ENCODE measurements at regions not wholly inside any gene's neighbourhood (a gene's known extent, or its start where the extent isn't known, plus 50 kb on each side); places are given as distances from the start of the nearest gene placed in this dataset.
"Not testable (repeated sequence)": the region's sequence is repeated elsewhere in the genome, so short reads cannot be mapped to it uniquely, and the experiment has no call there.

DNA sequence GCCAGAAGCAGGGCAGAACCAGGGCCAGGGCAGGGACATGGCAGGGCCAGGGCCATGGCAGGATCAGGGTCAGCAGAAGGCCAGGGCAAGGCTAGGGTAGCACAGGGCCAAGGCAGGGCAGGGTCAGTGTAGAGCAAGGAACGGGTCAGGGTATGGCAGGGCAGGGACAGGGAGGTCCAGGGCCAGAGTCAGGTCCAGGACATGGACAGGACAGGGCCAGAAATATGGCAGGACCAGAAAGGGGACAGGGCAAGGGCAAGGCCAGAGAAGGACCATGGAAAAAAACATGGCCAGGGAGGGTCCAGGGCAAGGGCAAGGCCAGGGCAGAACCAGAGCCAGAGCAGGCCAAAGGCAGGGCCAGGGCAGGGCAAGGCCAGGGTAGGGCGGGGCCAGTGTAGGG is 2870.7 kb downstream of the RPIA start:
- DNase-seq (ENCODE audit: low spot score); in situ Hi-C loops (cut with HindIII; ENCODE audit: low sequenced_read_pairs): not testable (repeated sequence)

- in situ Hi-C loops (cut with HindIII; ENCODE audit: low sequenced_read_pairs); DNase-seq (ENCODE audit: low spot score): not testable (repeated sequence)
Measured at GRCh38 chr2:91564700-91565099, 2873.2 kb downstream of the RPIA start.

GRCh38 chr2:91565689-91566430 is 2874.4 kb downstream of the RPIA start:
- in situ Hi-C loops (cut with HindIII; ENCODE audit: low sequenced_read_pairs): not testable (repeated sequence)

GRCh38 chr2:91566611-91567010 is 2875.1 kb downstream of the RPIA start:
- in situ Hi-C loops (cut with HindIII; ENCODE audit: low sequenced_read_pairs); DNase-seq (ENCODE audit: low spot score): not testable (repeated sequence)

More at GRCh38 chr2:91565689-91566430, 2874.4 kb downstream of the RPIA start:
- not testable (repeated sequence) for DNase-seq (ENCODE audit: low spot score)

DNA sequence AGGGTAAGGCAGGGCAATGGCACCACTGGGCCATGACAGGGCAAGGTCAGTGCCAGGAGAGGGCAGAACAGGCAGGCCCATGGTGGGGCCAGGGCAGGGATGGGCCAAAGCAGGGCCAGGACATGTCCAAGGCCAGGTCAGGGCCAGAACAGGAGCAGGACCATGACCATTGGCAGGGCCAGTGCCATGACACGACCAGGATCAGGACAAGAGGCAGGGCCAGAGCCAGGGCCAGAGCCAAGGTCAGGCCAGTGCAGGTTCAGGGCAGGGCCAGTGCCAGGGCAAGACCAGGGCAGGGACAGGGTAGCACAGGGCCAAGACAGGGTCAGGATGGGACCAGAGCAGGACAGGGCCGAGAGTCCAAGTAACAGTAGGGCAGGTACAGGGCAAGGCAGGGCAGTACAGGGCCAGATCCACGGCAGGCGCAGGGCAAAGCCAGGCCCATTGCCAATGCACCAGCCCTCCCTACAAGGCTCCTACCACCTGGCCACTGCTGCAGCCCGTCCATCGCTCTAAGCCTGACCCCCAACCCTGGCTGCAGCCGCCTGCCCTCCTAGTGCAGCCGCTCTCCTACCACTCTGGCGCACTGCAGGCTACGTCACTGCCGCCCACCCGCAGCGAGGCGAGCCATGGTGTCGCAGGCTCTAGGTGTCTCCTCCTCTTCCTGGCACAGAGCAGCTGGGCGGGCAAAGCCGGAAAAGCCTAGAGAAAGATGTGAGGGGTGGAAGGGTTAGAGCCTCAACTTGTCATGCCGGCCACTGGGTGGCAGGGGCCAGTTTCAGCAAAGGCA is 2876.3 kb downstream of the RPIA start:
- DNase-seq (ENCODE audit: low spot score); in situ Hi-C loops (cut with HindIII; ENCODE audit: low sequenced_read_pairs): not testable (repeated sequence)

DNA sequence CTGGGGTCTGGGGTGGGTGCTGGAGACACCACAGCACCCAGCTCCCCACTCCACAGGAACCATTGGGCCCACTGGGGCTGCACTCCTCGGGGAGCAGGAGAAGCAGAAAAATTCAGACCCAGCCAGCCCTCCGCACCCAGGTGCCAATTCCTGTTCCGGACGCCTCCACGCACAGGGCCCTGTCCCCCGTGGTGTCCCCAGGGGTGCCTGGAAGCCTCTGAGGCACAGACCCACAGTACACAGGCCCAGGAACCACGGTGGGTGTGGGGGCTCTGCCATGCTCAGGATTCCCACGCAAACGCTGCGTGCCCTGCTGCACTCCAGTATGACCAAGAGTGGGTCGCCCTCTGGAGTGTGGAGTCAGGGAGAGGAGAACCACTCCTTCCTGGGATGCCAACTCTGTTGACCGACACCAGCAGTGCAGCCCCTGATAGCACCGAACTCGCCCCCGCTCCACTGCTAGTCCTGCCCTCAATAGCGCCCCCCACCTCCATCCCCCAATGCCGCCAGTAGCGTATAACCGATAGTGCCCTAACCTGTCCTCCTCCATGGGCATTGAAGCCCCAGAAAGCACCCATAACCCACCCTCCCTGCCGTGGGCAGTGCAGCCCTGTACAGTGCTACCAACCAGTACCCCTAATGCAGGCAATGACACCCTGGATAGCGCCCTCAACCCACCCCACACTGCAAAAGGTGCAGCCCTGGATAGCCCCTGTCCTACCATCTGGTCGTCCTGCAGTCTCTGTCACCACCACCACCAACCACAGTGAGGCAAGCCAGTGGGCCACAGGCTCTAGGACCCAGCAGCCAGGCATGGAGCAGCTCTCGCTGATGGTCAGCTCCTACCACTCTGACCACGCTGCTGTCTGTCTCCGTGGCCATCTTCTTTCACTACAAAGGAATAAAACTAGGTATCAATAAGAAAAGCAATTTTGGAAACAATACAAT is 2877.2 kb downstream of the RPIA start:
- in situ Hi-C loops (cut with HindIII; ENCODE audit: low sequenced_read_pairs): not testable (repeated sequence)

GRCh38 chr2:91571239-91571923 is 2879.9 kb downstream of the RPIA start:
- DNase-seq (ENCODE audit: low spot score): not testable (repeated sequence)

More for the DNA sequence above, 2877.2 kb downstream of the RPIA start:
- DNase-seq (ENCODE audit: low spot score): not testable (repeated sequence)

GRCh38 chr2:91573018-91573417 is 2881.5 kb downstream of the RPIA start:
- in situ Hi-C loops (cut with HindIII; ENCODE audit: low sequenced_read_pairs); DNase-seq (ENCODE audit: low spot score): not testable (repeated sequence)

More at GRCh38 chr2:91571239-91571923, 2879.9 kb downstream of the RPIA start:
- in situ Hi-C loops (cut with HindIII; ENCODE audit: low sequenced_read_pairs): not testable (repeated sequence)

- in situ Hi-C loops (cut with HindIII; ENCODE audit: low sequenced_read_pairs): not testable (repeated sequence)
Measured at GRCh38 chr2:91573755-91574154, 2882.3 kb downstream of the RPIA start.

GRCh38 chr2:91574255-91574654 is 2882.8 kb downstream of the RPIA start:
- DNase-seq (ENCODE audit: low spot score); in situ Hi-C loops (cut with HindIII; ENCODE audit: low sequenced_read_pairs): not testable (repeated sequence)

More at GRCh38 chr2:91573755-91574154, 2882.3 kb downstream of the RPIA start:
- not testable (repeated sequence) for DNase-seq (ENCODE audit: low spot score)

DNA sequence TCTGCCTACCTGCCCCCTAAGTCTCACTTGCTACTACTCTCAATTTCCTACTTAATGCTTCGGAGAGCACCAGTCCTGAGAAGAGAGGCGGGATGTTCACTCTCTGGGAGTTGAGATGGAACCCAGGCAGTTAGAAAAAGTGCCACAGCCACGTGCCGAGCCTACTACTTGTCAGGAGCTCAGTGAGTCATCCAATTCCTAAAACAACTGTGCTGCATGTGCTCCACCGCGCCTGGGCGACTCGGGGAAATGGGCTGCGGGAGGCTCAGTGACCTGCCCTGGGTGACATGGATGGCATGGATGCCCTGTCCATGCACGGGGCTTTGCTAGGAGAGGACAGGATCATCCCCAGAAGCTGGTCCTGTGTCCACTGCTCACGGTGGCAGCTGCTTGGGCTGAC is 2884.2 kb downstream of the RPIA start:
- in situ Hi-C loops (cut with HindIII; ENCODE audit: low sequenced_read_pairs); DNase-seq (ENCODE audit: low spot score): not testable (repeated sequence)

DNA sequence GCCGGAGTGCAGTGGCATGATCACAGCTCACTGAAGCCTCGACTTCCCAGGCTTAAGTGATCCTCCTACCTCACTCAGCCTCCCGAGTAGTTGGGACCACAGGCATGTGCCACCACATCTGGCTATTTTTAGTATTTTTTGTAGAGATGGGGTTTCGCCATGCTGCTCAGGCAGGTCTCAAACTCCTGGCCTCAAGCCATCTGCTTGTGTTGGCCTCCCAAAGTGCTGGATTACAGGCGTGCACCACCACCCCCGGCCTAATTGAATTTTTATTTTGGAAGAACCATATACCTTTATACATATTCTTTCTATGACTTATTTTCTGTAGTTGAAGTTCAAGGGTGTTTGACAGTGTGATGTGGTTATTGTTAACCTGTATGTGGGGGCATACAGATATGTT is 2885.9 kb downstream of the RPIA start:
- DNase-seq (ENCODE audit: low spot score); in situ Hi-C loops (cut with HindIII; ENCODE audit: low sequenced_read_pairs): not testable (repeated sequence)

GRCh38 chr2:91578678-91579077 is 2887.2 kb downstream of the RPIA start:
- in situ Hi-C loops (cut with HindIII; ENCODE audit: low sequenced_read_pairs); DNase-seq (ENCODE audit: low spot score): not testable (repeated sequence)

DNA sequence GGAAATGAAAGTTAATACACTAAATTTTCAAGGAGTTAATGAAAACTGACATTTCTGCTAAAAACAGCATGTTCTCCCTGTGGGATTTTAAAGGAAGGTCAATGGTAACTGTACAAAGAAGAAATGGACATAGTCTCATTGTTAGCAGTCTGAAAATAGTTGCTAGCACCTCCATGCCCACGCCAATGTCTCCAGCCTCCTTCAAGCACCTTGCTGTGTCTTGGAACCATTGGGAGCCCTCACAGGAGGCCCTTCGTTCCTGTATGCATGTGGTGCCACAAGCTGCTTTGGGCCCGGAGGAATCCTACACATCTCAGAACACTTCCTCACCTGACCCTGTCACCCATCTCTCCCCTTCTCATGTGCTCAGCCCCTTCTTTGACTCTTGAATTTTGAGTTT is 2888.1 kb downstream of the RPIA start:
- DNase-seq (ENCODE audit: low spot score); in situ Hi-C loops (cut with HindIII; ENCODE audit: low sequenced_read_pairs): not testable (repeated sequence)

DNA sequence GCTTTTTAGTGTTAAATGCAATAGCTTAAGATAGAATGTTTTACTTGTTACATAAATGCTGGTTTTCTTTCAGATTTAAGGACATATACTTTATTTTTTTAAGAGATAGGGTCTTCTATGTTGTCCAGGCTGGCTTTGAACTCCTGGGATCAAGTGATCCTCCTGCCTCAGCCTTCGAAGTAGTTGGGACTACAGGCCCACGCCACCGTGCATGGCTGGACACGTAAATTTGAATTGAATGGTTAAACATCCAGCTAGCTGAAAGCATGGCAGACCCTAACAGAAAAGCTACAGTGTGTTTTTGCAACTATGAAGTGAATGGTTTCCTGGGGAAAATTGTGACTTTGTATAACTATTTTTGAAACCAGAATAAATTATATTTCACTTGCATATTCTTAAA is 2888.6 kb downstream of the RPIA start:
- in situ Hi-C loops (cut with HindIII; ENCODE audit: low sequenced_read_pairs): not testable (repeated sequence)

DNA sequence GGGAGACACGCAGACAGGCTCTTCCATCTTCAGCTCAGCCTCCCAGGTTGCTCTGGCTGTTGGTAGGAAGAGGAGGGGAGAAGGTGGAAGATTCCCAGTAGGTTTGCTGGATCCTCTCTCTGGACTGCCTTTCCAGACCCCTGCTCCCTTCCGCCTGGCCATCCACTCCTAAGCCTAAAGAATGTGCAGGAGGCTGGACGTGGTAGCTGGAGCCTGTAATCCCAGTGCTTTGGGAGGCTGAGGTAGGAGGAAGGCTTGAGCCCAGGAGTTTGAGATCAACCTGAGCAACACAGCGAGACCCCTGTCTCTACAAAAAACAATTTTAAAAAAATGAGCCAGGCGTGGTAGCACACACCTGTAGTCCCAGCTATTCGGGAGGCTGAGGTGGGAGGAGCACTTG is 2895.6 kb downstream of the RPIA start:
- in situ Hi-C loops (cut with HindIII; ENCODE audit: low sequenced_read_pairs); DNase-seq (ENCODE audit: low spot score): not testable (repeated sequence)

More for the DNA sequence above, 2888.6 kb downstream of the RPIA start:
- DNase-seq (ENCODE audit: low spot score): not testable (repeated sequence)

DNA sequence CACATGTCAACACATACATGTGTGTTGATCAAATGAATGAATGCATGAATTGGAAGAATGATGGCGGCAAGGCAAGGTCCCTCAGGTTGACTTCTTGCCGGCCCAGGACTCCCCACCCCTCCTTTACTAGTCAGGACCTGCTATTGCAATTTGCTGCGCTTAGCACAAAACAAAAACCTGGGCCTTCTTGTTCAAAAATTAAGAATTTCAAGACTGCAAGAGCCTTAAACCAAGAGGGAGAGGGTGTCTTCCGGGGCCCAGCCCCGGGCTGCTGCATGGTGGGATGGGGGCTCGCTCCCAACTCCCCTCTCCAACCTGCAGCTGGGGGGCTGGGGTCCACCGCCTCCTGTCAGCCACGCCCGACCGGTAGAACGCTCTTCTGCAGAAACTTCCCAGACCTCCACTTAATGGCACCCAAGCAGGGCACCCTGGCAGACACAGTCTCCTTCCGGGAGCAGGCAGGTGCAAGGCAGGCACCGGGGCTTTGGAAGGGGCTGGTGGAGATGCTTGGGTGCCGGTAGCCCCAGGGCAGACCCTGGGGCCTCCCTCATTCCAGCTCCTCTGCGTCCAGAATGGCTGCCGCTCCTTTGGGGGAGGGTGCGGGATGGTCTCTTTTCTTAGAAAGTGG is 2896.5 kb downstream of the RPIA start:
- DNase-seq (ENCODE audit: low spot score); in situ Hi-C loops (cut with HindIII; ENCODE audit: low sequenced_read_pairs): not testable (repeated sequence)

DNA sequence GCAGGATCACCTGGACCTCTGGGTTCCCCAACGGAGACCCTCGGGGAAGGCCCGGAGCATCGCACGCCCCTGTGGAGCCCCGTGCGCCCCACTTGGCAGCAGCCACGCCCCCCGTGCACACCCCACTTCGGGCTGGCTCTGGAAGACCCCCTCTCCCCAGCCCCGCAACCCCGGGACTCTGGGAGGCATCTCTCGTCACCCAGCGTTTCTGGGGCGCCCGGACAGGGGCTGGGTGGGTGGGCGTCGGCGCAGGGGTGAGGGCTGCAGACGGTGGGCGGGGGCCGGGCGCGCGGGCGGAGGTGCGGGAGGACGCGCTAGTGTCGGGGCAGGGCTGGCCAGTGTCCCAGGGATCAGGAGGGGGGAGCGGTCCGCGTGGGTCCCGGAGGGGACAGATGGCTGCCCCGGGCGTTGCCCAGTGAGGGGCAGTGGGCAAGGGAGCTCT is 2897.3 kb downstream of the RPIA start:
- DNase-seq (ENCODE audit: low spot score); in situ Hi-C loops (cut with HindIII; ENCODE audit: low sequenced_read_pairs): not testable (repeated sequence)
